Lower leg skin (tissue), 4 donors: ENCODE measurements at regions not wholly inside any gene's neighbourhood (a gene's known extent, or its start where the extent isn't known, plus 50 kb on each side); places are given as distances from the start of the nearest gene placed in this dataset.

Experiments used
- DNase-seq, 2 donors: peaks; one replicate each; pipeline ENCODE4 v3.0.0-alpha.2; 2019; ENCODE audit warnings: low spot score in 2 of 2
- H3K4me3 ChIP-seq: fragments of 200-600 bp; sonication (generic); 2 replicates; pipeline ENCODE4 v1.5.1; 2017; ENCODE audit warnings: mild to moderate bottlenecking, low read depth; ENCODE audit not compliant: poor library complexity, severe bottlenecking
- POLR2A ChIP-seq, 2 donors: fragments of 450-650 bp; IDR thresholded peaks; one replicate each; pipeline ENCODE4 v1.6.1; 2016 to 2017; ENCODE audit warnings: antibody characterized with exemption in 2 of 2, mild to moderate bottlenecking in 1 of 2, moderate library complexity in 1 of 2
- WGBS, 2 donors: methylation state at CpG; one replicate each; pipeline ENCODE4 v1.1.5; 2018; 5-methylcytosine and 5-hydroxymethylcytosine counted together
- intact Hi-C: fragments of 100-400 bp; cut with DNase I; formaldehyde crosslinking; loops from one replicate; pipeline ENCODE4 v1.15.0; 2023; ENCODE audit warnings: low total_unique reads
- TF ChIP-seq, protein P1 (sequence below), 3 donors: fragments of 450-650 bp; IDR thresholded peaks; one replicate each; pipeline ENCODE4 v1.5.1; 2016; ENCODE audit warnings: antibody characterized with exemption in 3 of 3, mild to moderate bottlenecking in 3 of 3, moderate library complexity in 2 of 3

DNA sequence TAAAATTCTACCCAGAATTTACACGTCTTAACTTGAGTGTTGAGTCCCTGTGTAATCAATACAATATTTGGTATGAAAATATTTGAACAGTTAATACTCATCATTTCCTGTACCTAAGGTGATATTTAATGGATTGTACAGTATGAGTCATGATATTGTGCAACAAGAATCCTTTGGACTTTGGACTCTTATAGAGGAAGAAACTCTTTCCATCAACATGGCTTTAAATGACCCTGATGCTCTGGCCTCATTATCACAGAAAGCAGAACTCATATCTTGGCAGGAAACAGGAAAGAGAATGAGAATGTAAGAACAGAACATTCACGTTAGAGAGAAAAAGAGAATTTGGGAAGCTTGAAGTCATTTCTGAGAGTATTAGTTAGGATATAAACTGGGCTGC is 168.8 kb upstream of the B3GALT2 start:
- H3K4me3 ChIP-seq, result no peak overlapping the region
- WGBS, 2 donors, result 62 to 63% methylated on average over 2 of the region's 2 CpGs
- intact Hi-C loops, result no loop called here
- DNase-seq, result no peak
- no peak for TF ChIP-seq POLR2A (IDR thresholded peaks at IDR 0.05)
- TF ChIP-seq, protein P1, sequence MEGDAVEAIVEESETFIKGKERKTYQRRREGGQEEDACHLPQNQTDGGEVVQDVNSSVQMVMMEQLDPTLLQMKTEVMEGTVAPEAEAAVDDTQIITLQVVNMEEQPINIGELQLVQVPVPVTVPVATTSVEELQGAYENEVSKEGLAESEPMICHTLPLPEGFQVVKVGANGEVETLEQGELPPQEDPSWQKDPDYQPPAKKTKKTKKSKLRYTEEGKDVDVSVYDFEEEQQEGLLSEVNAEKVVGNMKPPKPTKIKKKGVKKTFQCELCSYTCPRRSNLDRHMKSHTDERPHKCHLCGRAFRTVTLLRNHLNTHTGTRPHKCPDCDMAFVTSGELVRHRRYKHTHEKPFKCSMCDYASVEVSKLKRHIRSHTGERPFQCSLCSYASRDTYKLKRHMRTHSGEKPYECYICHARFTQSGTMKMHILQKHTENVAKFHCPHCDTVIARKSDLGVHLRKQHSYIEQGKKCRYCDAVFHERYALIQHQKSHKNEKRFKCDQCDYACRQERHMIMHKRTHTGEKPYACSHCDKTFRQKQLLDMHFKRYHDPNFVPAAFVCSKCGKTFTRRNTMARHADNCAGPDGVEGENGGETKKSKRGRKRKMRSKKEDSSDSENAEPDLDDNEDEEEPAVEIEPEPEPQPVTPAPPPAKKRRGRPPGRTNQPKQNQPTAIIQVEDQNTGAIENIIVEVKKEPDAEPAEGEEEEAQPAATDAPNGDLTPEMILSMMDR (IDR thresholded peaks at IDR 0.05), result no peak

DNA sequence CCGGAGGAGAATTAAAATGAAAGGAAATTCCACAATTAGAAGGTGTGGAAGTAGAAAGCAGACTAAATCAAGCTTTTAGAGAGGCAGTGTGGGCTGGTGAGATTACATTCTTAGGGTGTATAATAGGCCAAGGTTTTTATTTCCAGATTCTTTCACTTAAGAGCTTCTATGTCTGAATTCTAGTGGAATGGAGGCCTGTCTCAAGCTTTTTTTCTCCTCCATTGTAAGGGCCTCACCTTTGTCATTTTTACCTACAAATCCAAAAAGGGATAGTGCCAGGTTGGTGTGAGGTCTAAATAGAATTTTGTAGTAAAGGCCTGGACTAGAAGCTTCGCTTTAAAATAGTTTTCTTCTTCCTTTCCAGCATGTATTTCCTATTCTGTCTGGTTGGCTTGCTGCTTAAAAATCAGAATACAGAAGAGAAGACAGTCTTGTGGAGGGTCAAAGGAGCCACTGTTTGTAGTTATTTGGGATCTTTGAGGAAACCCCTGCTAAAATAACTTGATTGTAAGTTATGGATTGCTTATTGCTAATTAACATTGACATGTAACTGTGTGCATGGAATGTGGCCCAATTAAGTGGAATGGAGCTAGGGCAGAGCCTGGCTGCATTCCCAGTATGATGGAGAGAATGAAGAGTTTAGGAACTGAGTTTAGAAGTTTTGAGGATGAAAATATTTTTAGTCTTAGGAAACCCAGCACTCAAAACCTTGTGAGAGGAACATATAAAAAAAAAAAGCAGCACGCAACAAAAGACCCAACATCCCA is 162.5 kb upstream of the B3GALT2 start:
- intact Hi-C loops, result no loop called here
- DNase-seq, result no peak
- no peak overlapping the region for H3K4me3 ChIP-seq
- TF ChIP-seq, protein P1 (IDR thresholded peaks at IDR 0.05), result no peak
- TF ChIP-seq POLR2A (IDR thresholded peaks at IDR 0.05), result no peak
- 67 to 71% methylated on average over 3 of the region's 3 CpGs for WGBS, 2 donors

DNA sequence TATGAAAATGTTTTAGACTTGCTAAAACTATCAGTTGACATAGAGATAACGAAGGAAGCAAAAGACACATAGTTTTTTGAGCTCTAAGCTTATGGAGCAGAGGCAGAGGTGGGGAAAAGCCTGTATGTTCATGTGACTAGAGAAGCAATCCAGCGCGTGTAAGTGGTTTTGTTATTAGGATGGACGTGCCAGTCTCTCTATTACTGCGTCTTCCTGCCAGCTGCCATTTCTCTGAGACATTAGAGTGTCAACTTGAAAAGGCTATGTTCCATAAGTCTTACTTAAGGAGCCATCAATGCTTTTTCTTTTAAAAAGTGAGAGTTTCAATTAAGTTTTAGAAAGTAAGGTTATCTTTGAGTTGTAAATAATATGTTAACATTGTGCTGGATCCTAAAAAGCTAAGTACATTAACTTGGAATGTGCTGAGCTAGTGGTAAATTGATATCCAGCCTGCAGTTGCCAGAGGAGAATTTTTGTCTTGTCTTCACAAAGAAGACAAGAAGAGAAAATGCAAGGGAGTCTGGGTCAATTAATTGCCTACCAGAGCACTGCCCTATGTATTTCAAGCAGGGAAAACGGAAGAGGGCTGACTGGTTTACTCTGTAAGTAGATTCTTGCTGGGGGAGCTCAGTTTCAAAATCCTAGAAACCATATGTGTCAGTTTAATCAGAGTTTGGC is 161.8 kb upstream of the B3GALT2 start:
- no peak overlapping the region for H3K4me3 ChIP-seq
- intact Hi-C loops, result no loop called here
- WGBS, 2 donors, result 47 to 53% methylated on average over 6 of the region's 6 CpGs
- TF ChIP-seq, protein P1 (IDR thresholded peaks at IDR 0.05), result no peak
- TF ChIP-seq POLR2A (IDR thresholded peaks at IDR 0.05), result no peak
- no peak for DNase-seq

DNA sequence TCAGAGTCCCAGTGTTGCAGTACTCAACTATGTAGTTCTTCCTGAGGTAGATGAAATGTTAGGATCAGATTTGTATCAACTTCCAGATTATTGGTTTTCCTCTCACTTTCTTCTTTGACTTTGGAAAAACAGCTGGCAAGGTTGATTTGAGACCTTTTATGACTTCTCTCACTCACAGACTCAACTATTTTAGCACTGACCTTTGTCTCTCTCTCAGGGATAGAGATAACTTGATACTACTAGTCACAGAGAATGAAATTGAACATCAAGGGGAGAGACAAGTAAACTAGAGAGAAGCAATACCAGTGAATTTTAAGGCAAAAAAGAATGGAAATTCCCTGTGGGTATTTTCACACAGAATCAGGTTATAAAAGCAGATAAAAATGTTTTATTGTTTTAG is 159.7 kb upstream of the B3GALT2 start:
- no peak overlapping the region for H3K4me3 ChIP-seq
- no peak for DNase-seq
- intact Hi-C loops, result no loop called here
- TF ChIP-seq, protein P1 (IDR thresholded peaks at IDR 0.05), result no peak
- no peak for TF ChIP-seq POLR2A (IDR thresholded peaks at IDR 0.05)

DNA sequence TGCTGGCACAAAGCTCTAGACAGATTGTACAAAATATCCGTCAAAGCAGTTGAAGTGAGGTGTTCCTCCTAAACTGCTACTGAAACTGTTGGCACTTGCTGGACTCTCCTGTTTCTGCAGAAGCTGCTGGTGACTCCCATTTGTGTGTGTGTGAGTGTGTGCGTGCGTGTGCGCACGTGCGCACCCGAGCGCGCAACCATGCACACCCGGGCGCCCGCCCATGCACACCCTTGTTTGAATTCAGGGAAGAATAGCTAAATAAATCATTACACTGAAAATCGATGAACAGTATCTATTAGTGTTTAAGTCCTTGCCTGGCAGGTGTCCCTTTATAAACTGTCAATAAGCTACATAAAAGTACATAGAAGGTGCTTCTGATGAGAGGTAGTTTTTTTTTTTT is 156.4 kb upstream of the B3GALT2 start:
- intact Hi-C loops, result no loop called here
- WGBS, 2 donors, result 94 to 97% methylated on average over 13 of the region's 13 CpGs
- DNase-seq, result no peak
- no peak overlapping the region for H3K4me3 ChIP-seq
- no peak for TF ChIP-seq POLR2A (IDR thresholded peaks at IDR 0.05)
- TF ChIP-seq, protein P1 (IDR thresholded peaks at IDR 0.05), result no peak
